Neural cell (in vitro differentiated cells): ENCODE measurements at regions not wholly inside any gene's neighbourhood (a gene's known extent, or its start where the extent isn't known, plus 50 kb on each side); places are given as distances from the start of the nearest gene placed in this dataset.
"Not testable (repeated sequence)": the region's sequence is repeated elsewhere in the genome, so short reads cannot be mapped to it uniquely, and the experiment has no call there.

Experiments
- RAD21 ChIP-seq: fragments of 450-650 bp; conservative IDR thresholded peaks from 2 replicates; pipeline ENCODE4 v1.6.1; 2014; ENCODE audit warnings: antibody characterized with exemption, mild to moderate bottlenecking, moderate library complexity
- TAF1 ChIP-seq: IDR thresholded peaks from 2 replicates; pipeline ENCODE4 v1.6.1; 2012; ENCODE audit warnings: low read depth
- TF ChIP-seq, protein P1 (sequence below): fragments of 450-650 bp; IDR thresholded peaks from 2 replicates; pipeline ENCODE4 v1.5.1; 2014; ENCODE audit warnings: antibody characterized with exemption, mild to moderate bottlenecking, moderate library complexity; ENCODE audit not compliant: poor library complexity, severe bottlenecking

DNA sequence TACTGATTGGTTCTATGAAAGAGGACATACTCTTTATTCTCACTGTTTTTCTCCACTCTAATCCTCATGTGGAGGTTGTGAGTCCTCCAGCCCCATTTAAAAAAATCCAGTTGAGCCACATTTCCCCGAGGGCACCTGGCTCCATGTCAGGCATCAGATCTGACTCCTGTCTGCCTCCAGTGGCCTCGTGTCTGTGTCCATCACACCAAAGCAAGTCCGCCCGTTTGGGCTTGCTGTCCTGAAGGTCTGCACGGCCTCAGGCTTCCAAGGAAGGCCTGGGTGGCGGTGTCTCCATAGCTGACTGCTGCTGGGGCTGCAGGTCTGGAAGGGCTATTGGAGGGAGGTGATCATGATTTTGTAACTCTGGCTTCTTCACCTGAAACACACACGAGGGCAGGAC lies 233.4 kb upstream of the PLGLB2 start:
- TF ChIP-seq, protein P1, sequence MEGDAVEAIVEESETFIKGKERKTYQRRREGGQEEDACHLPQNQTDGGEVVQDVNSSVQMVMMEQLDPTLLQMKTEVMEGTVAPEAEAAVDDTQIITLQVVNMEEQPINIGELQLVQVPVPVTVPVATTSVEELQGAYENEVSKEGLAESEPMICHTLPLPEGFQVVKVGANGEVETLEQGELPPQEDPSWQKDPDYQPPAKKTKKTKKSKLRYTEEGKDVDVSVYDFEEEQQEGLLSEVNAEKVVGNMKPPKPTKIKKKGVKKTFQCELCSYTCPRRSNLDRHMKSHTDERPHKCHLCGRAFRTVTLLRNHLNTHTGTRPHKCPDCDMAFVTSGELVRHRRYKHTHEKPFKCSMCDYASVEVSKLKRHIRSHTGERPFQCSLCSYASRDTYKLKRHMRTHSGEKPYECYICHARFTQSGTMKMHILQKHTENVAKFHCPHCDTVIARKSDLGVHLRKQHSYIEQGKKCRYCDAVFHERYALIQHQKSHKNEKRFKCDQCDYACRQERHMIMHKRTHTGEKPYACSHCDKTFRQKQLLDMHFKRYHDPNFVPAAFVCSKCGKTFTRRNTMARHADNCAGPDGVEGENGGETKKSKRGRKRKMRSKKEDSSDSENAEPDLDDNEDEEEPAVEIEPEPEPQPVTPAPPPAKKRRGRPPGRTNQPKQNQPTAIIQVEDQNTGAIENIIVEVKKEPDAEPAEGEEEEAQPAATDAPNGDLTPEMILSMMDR, result not testable (repeated sequence)
- TF ChIP-seq RAD21, TAF1: not testable (repeated sequence)
